ENCODE measurements at regions not wholly inside any gene's neighbourhood (a gene's known extent, or its start where the extent isn't known, plus 50 kb on each side); places are given as distances from the start of the nearest gene placed in this dataset.

- Mint-ChIP-seq H3K4me1 (ENCODE audit: low read depth) (peaks cover 6% of the 10 kb centered on the region), H3K36me3 (ENCODE audit: low read depth) (no peaks in the 10 kb centered on the region), H3K27ac (no peak overlapping the region), H3K27me3 (ENCODE audit: low read depth) (no peaks in the 10 kb centered on the region), H3K4me3 (no peak overlapping the region), H3K9me3 (ENCODE audit: insufficient read depth) (no peaks in the 10 kb centered on the region)
- no peak for DNase-seq
- no peak for ATAC-seq
- CTCF ChIA-PET: interaction anchor here (1.3 kb wide), 1 partner anchor 8 kb away, joined by 3 read pairs; no protein-coding TSS in a partner anchor
- POLR2A ChIA-PET: no interaction called here
Measured at GRCh38 chr6:44699851-44700250, 312.3 kb downstream of the CDC5L start.

- no peak overlapping the region for H3K4me3 Mint-ChIP-seq
- POLR2A ChIA-PET: interaction anchor here (0.6 kb wide), 1 partner anchor 303 kb away, joined by 3 read pairs; no protein-coding TSS in a partner anchor
Measured at GRCh38 chr6:44700422-44700821, 312.9 kb downstream of the CDC5L start.

GRCh38 chr6:44701038-44701636 is 313.6 kb downstream of the CDC5L start:
- CTCF ChIA-PET: no interaction called here
- H3K4me1 Mint-ChIP-seq (ENCODE audit: low read depth): peaks cover 6% of the 10 kb centered on the region
- H3K27me3 Mint-ChIP-seq (ENCODE audit: low read depth): no peaks in the 10 kb centered on the region
- H3K27ac Mint-ChIP-seq: no peak overlapping the region
- H3K9me3 Mint-ChIP-seq (ENCODE audit: insufficient read depth): no peaks in the 10 kb centered on the region
- H3K4me3 Mint-ChIP-seq: no peak overlapping the region
- no peak for DNase-seq
- H3K36me3 Mint-ChIP-seq (ENCODE audit: low read depth): no peaks in the 10 kb centered on the region
- POLR2A ChIA-PET: interaction anchor here (0.6 kb wide), 1 partner anchor 304 kb away, joined by 3 read pairs; no protein-coding TSS in a partner anchor
- no peak for ATAC-seq

More at GRCh38 chr6:44700422-44700821, 312.9 kb downstream of the CDC5L start:
- Mint-ChIP-seq H3K4me1 (ENCODE audit: low read depth) (peaks cover 6% of the 10 kb centered on the region), H3K27me3 (ENCODE audit: low read depth) (no peaks in the 10 kb centered on the region), H3K9me3 (ENCODE audit: insufficient read depth) (no peaks in the 10 kb centered on the region), H3K36me3 (ENCODE audit: low read depth) (no peaks in the 10 kb centered on the region), H3K27ac (no peak overlapping the region)
- CTCF ChIA-PET: no interaction called here
- ATAC-seq (no peak), DNase-seq (no peak)

GRCh38 chr6:44701637-44702101 is 314.2 kb downstream of the CDC5L start:
- H3K36me3 Mint-ChIP-seq (ENCODE audit: low read depth): no peaks in the 10 kb centered on the region
- ATAC-seq (no peak), DNase-seq (no peak)
- H3K4me3 Mint-ChIP-seq: no peak overlapping the region
- H3K27me3 Mint-ChIP-seq (ENCODE audit: low read depth): no peaks in the 10 kb centered on the region
- ChIA-PET CTCF (no interaction called here), POLR2A (no interaction called here)
- peaks cover 6% of the 10 kb centered on the region for H3K4me1 Mint-ChIP-seq (ENCODE audit: low read depth)
- H3K27ac Mint-ChIP-seq: no peak overlapping the region
- no peaks in the 10 kb centered on the region for H3K9me3 Mint-ChIP-seq (ENCODE audit: insufficient read depth)

- Mint-ChIP-seq H3K27ac (no peak overlapping the region), H3K9me3 (ENCODE audit: insufficient read depth) (no peaks in the 10 kb centered on the region), H3K27me3 (ENCODE audit: low read depth) (no peaks in the 10 kb centered on the region), H3K4me3 (no peak overlapping the region), H3K36me3 (ENCODE audit: low read depth) (no peaks in the 10 kb centered on the region), H3K4me1 (ENCODE audit: low read depth) (peaks cover 6% of the 10 kb centered on the region)
- ATAC-seq (no peak), DNase-seq (no peak)
- ChIA-PET POLR2A (no interaction called here), CTCF (no interaction called here)
Measured at GRCh38 chr6:44702292-44702691, 314.8 kb downstream of the CDC5L start.

GRCh38 chr6:44704240-44705150 is 317.0 kb downstream of the CDC5L start:
- ChIA-PET POLR2A (no interaction called here), CTCF (no interaction called here)
- H3K4me3 Mint-ChIP-seq: no peak overlapping the region
- H3K27ac Mint-ChIP-seq: peak overlapping the region; percentile 40
- peak; percentile 30 for DNase-seq
- peak; percentile 30 for ATAC-seq
- no peaks in the 10 kb centered on the region for H3K27me3 Mint-ChIP-seq (ENCODE audit: low read depth)
- no peaks in the 10 kb centered on the region for H3K9me3 Mint-ChIP-seq (ENCODE audit: insufficient read depth)
- no peaks in the 10 kb centered on the region for H3K36me3 Mint-ChIP-seq (ENCODE audit: low read depth)
- H3K4me1 Mint-ChIP-seq (ENCODE audit: low read depth): peaks cover 6% of the 10 kb centered on the region

- Mint-ChIP-seq H3K36me3 (ENCODE audit: low read depth) (no peaks in the 10 kb centered on the region), H3K4me1 (ENCODE audit: low read depth) (peaks cover 6% of the 10 kb centered on the region), H3K9me3 (ENCODE audit: insufficient read depth) (no peaks in the 10 kb centered on the region), H3K27ac (no peak overlapping the region), H3K27me3 (ENCODE audit: low read depth) (no peaks in the 10 kb centered on the region), H3K4me3 (no peak overlapping the region)
- ChIA-PET CTCF (no interaction called here), POLR2A (no interaction called here)
- DNase-seq (no peak), ATAC-seq (no peak)
Measured at GRCh38 chr6:44705596-44705995, 318.1 kb downstream of the CDC5L start.

- no peak for DNase-seq
- H3K27ac Mint-ChIP-seq: no peak overlapping the region
- H3K4me3 Mint-ChIP-seq: no peak overlapping the region
- H3K27me3 Mint-ChIP-seq (ENCODE audit: low read depth): no peaks in the 10 kb centered on the region
- H3K9me3 Mint-ChIP-seq (ENCODE audit: insufficient read depth): no peaks in the 10 kb centered on the region
- no peak for ATAC-seq
- peaks cover 6% of the 10 kb centered on the region for H3K4me1 Mint-ChIP-seq (ENCODE audit: low read depth)
- no peaks in the 10 kb centered on the region for H3K36me3 Mint-ChIP-seq (ENCODE audit: low read depth)
- ChIA-PET CTCF (no interaction called here), POLR2A (interaction anchor here (0.7 kb wide), 1 partner anchor 21 kb away, joined by 3 read pairs; no protein-coding TSS in a partner anchor)
Measured at GRCh38 chr6:44706011-44706410, 318.5 kb downstream of the CDC5L start.

GRCh38 chr6:44708208-44708607 is 320.7 kb downstream of the CDC5L start:
- no peak overlapping the region for H3K27ac Mint-ChIP-seq
- CTCF ChIA-PET: interaction anchor here (0.7 kb wide), 1 partner anchor 9 kb away, joined by 3 read pairs; no protein-coding TSS in a partner anchor
- no peaks in the 10 kb centered on the region for H3K36me3 Mint-ChIP-seq (ENCODE audit: low read depth)
- DNase-seq (no peak), ATAC-seq (no peak)
- no peaks in the 10 kb centered on the region for H3K27me3 Mint-ChIP-seq (ENCODE audit: low read depth)
- POLR2A ChIA-PET: no interaction called here
- H3K4me1 Mint-ChIP-seq (ENCODE audit: low read depth): peaks cover 4% of the 10 kb centered on the region
- no peaks in the 10 kb centered on the region for H3K9me3 Mint-ChIP-seq (ENCODE audit: insufficient read depth)
- no peak overlapping the region for H3K4me3 Mint-ChIP-seq

GRCh38 chr6:44712353-44713111 is 325.0 kb downstream of the CDC5L start:
- no peaks in the 10 kb centered on the region for H3K27me3 Mint-ChIP-seq (ENCODE audit: low read depth)
- DNase-seq (no peak), ATAC-seq (no peak)
- no peak overlapping the region for H3K27ac Mint-ChIP-seq
- ChIA-PET CTCF (no interaction called here), POLR2A (no interaction called here)
- no peak overlapping the region for H3K4me3 Mint-ChIP-seq
- no peaks in the 10 kb centered on the region for H3K9me3 Mint-ChIP-seq (ENCODE audit: insufficient read depth)
- no peaks in the 10 kb centered on the region for H3K36me3 Mint-ChIP-seq (ENCODE audit: low read depth)
- no peaks in the 10 kb centered on the region for H3K4me1 Mint-ChIP-seq (ENCODE audit: low read depth)

- DNase-seq (no peak), ATAC-seq (no peak)
- Mint-ChIP-seq H3K27ac (no peak overlapping the region), H3K4me1 (ENCODE audit: low read depth) (no peaks in the 10 kb centered on the region), H3K36me3 (ENCODE audit: low read depth) (no peaks in the 10 kb centered on the region), H3K9me3 (ENCODE audit: insufficient read depth) (no peaks in the 10 kb centered on the region), H3K4me3 (no peak overlapping the region), H3K27me3 (ENCODE audit: low read depth) (peaks cover 2% of the 10 kb centered on the region)
- ChIA-PET CTCF (no interaction called here), POLR2A (no interaction called here)
Measured at GRCh38 chr6:44715188-44715587, 327.7 kb downstream of the CDC5L start.

GRCh38 chr6:44715925-44716324 is 328.4 kb downstream of the CDC5L start:
- POLR2A ChIA-PET: no interaction called here
- H3K9me3 Mint-ChIP-seq (ENCODE audit: insufficient read depth): no peaks in the 10 kb centered on the region
- H3K27ac Mint-ChIP-seq: no peak overlapping the region
- ATAC-seq (no peak), DNase-seq (no peak)
- H3K36me3 Mint-ChIP-seq (ENCODE audit: low read depth): no peaks in the 10 kb centered on the region
- peaks cover 2% of the 10 kb centered on the region for H3K27me3 Mint-ChIP-seq (ENCODE audit: low read depth)
- no peaks in the 10 kb centered on the region for H3K4me1 Mint-ChIP-seq (ENCODE audit: low read depth)
- no peak overlapping the region for H3K4me3 Mint-ChIP-seq
- CTCF ChIA-PET: no interaction called here
